K562 (cell line): ENCODE measurements at regions not wholly inside any gene's neighbourhood (a gene's known extent, or its start where the extent isn't known, plus 50 kb on each side); places are given as distances from the start of the nearest gene placed in this dataset.

Experiments
- ATAC-seq: fragments of 200-7000 bp; cut with Tn5 transposase; 3 replicates; pipeline ENCODE4 v1.9.1; 2020; ENCODE audit warnings: moderate library complexity
- BruUV-seq: library from RNA; stranded (reverse); fragments of 400-500 nt; replicated peaks from 2 replicates; lab custom pipeline; 2021; lab: Mats Ljungman, UMichigan
- CTCF ChIA-PET: fragments of 300-600 bp; formaldehyde crosslinking; extraction: SDS; loops from one replicate; lab custom pipeline; 2021; ENCODE audit warnings: low intra/inter-chr PET ratio; lab: Yijun Ruan, JAX
- POLR2A ChIA-PET: fragments of 300-600, 350-650 bp; sonication (Branson Sonifier 250); formaldehyde crosslinking; extraction: SDS; loops from one replicate; lab custom pipeline; 2021; ENCODE audit warnings: antibody characterized with exemption, inconsistent platforms; lab: Yijun Ruan, JAX
- DNase-seq, 4 experiments: peaks; one replicate each; pipeline versions ENCODE4 v3.0.0 to v3.0.0-alpha.2; 2011 to 2018; ENCODE audit warnings: low spot score in 3 of 4, mixed read lengths in 3 of 4; ENCODE audit errors: extremely low read depth in 1 of 4
- FAIRE-seq: peaks from 2 replicates; lab custom pipeline; 2011; peaks lifted over from hg19 to GRCh38; lab: Jason Lieb, UNC
- H2AFZ ChIP-seq: 2 replicates; pipeline ENCODE4 v1.6.0; 2011; ENCODE audit warnings: low read depth, low read length, control low read depth, inconsistent platforms
- H3K27ac ChIP-seq: fragments of 200-600 bp; 3 replicates; pipeline ENCODE4 v1.8.0; 2011; ENCODE audit warnings: low read depth, mild to moderate bottlenecking, control low read depth, inconsistent platforms, low read length, moderate library complexity, mixed read lengths; ENCODE audit errors: extremely low read depth
- H3K27me3 ChIP-seq, 2 experiments: fragments of 300-600 bp in 1 of 2; 2 replicates in 1 of 2; 3 replicates in 1 of 2; pipeline versions ENCODE4 v1.6.0 to v1.8.0; 2011; ENCODE audit warnings: inconsistent platforms in 2 of 2, low read length in 2 of 2, mild to moderate bottlenecking in 1 of 2, mixed read lengths in 1 of 2, moderate library complexity in 1 of 2; ENCODE audit not compliant: control insufficient read depth in 2 of 2, insufficient read depth in 2 of 2
- H3K36me3 ChIP-seq: fragments of 300-600 bp; 3 replicates; pipeline ENCODE4 v1.8.0; 2011; ENCODE audit warnings: mild to moderate bottlenecking, low read length, inconsistent platforms; ENCODE audit not compliant: control insufficient read depth, insufficient read depth
- H3K4me1 ChIP-seq, 2 experiments: fragments of 200-600 bp in 1 of 2; replicated peaks in 1 of 2; 2 replicates in 1 of 2; 3 replicates in 1 of 2; pipeline versions ENCODE4 v1.5.1 to v1.8.0; 2011; ENCODE audit warnings: inconsistent platforms in 2 of 2, low read length in 2 of 2, mild to moderate bottlenecking in 1 of 2, mixed read lengths in 1 of 2, moderate library complexity in 1 of 2; ENCODE audit not compliant: control insufficient read depth in 2 of 2, insufficient read depth in 2 of 2
- H3K4me2 ChIP-seq: 2 replicates; pipeline ENCODE4 v1.6.1; 2011; ENCODE audit warnings: low read length, control low read depth, inconsistent platforms, mixed read lengths; ENCODE audit not compliant: insufficient read depth
- H3K4me3 ChIP-seq: fragments of 200-600 bp; sonication (generic), shearing (Covaris generic); 2 replicates; pipeline ENCODE4 v1.5.1; 2016; ENCODE audit warnings: control low read depth, inconsistent platforms
- H3K79me2 ChIP-seq: fragments of 200-600 bp; 3 replicates; pipeline ENCODE4 v1.8.0; 2011; ENCODE audit warnings: low read length, inconsistent platforms; ENCODE audit not compliant: control insufficient read depth, insufficient read depth
- H3K9ac ChIP-seq, 2 experiments: 2 replicates each; pipeline versions ENCODE4 v1.6.0 to v1.6.1; 2011; ENCODE audit warnings: low read depth in 2 of 2, low read length in 2 of 2, control low read depth in 1 of 2, inconsistent platforms in 1 of 2, mild to moderate bottlenecking in 1 of 2, mixed read lengths in 1 of 2; ENCODE audit not compliant: insufficient read depth in 1 of 2
- H3K9me1 ChIP-seq: one replicate; pipeline ENCODE4 v1.6.0; 2011; ENCODE audit warnings: inconsistent platforms, mild to moderate bottlenecking, low read length, moderate library complexity; ENCODE audit not compliant: control insufficient read depth, insufficient read depth
- H3K9me3 ChIP-seq: replicated peaks from 2 replicates; pipeline ENCODE4 v1.5.1; 2011; ENCODE audit warnings: low read depth, low read length, inconsistent platforms; ENCODE audit not compliant: control insufficient read depth, insufficient read depth
- H4K20me1 ChIP-seq: replicated peaks from 2 replicates; pipeline ENCODE4 v1.6.1; 2011; ENCODE audit warnings: low read length, inconsistent platforms, mixed read lengths; ENCODE audit not compliant: control insufficient read depth, insufficient read depth
- CREB5 ChIP-seq: fragments of 250-450 bp; sonication (Bioruptor Pico); IDR thresholded peaks from 2 replicates; pipeline ENCODE4 v1.5.0; 2020; ENCODE audit warnings: mild to moderate bottlenecking
- DEAF1 ChIP-seq: fragments of 450-650 bp; formaldehyde crosslinking; IDR thresholded peaks from 2 replicates; pipeline ENCODE4 v1.4.0; 2020; ENCODE audit warnings: mild to moderate bottlenecking, moderate library complexity
- HES1 ChIP-seq: fragments of 450-650 bp; IDR thresholded peaks from 2 replicates; pipeline ENCODE4 v1.6.1; 2016; ENCODE audit warnings: low read depth, mild to moderate bottlenecking, moderate library complexity
- PHF8 ChIP-seq: fragments of 200-600 bp; sonication (generic); IDR thresholded peaks from 2 replicates; pipeline ENCODE4 v1.6.1; 2012; ENCODE audit warnings: mixed run types, mild to moderate bottlenecking, inconsistent platforms, low read length, moderate library complexity, borderline replicate concordance
- PRMT5 ChIP-seq: sonication (generic); formaldehyde crosslinking; IDR thresholded peaks from 2 replicates; pipeline ENCODE4 v1.5.0; 2020; ENCODE audit warnings: missing genetic modification reagents
- RAD21 ChIP-seq, 2 experiments: fragments of 250-450 bp in 1 of 2; fragments of 450-650 bp in 1 of 2; sonication (Bioruptor Pico) in 1 of 2; formaldehyde crosslinking in 1 of 2; IDR thresholded peaks in 1 of 2; conservative IDR thresholded peaks in 1 of 2; 2 replicates each; pipeline versions ENCODE4 v1.4.0 to v1.8.0; 2020 to 2022; ENCODE audit warnings: mild to moderate bottlenecking in 2 of 2, moderate library complexity in 1 of 2
- RBM34 ChIP-seq: fragments of 200-400 bp; formaldehyde crosslinking; IDR thresholded peaks from 2 replicates; pipeline ENCODE4 v1.6.1; 2018; ENCODE audit warnings: low read length, borderline replicate concordance; ENCODE audit not compliant: insufficient read depth
- SP2 ChIP-seq: IDR thresholded peaks from 2 replicates; pipeline ENCODE4 v1.6.1; 2011; ENCODE audit warnings: mild to moderate bottlenecking, low read depth, low read length, moderate library complexity; ENCODE audit not compliant: poor library complexity, severe bottlenecking; ENCODE audit errors: extremely low read depth
- TEAD1 ChIP-seq, 2 experiments: fragments of 450-650 bp in 1 of 2; sonication (generic) in 1 of 2; formaldehyde crosslinking; IDR thresholded peaks; 2 replicates each; pipeline versions ENCODE4 v1.4.0 to v1.8.0; 2020 to 2022; ENCODE audit warnings: mild to moderate bottlenecking in 2 of 2, missing genetic modification reagents in 1 of 2
- TGIF2 ChIP-seq: sonication (generic); formaldehyde crosslinking; IDR thresholded peaks from 2 replicates; pipeline ENCODE4 v1.8.1; 2022; ENCODE audit warnings: mild to moderate bottlenecking, missing genetic modification reagents, moderate library complexity
- ZNF253 ChIP-seq: fragments of 250-450 bp; sonication (Bioruptor Pico); conservative IDR thresholded peaks from 2 replicates; pipeline ENCODE4 v1.6.1; 2021; ENCODE audit warnings: mild to moderate bottlenecking
- ZNF445 ChIP-seq: fragments of 250-450 bp; sonication (Bioruptor Pico); IDR thresholded peaks from 2 replicates; pipeline ENCODE4 v1.4.0; 2020; ENCODE audit warnings: low read depth, mild to moderate bottlenecking, moderate library complexity
- ZNF592 ChIP-seq: fragments of 450-650 bp; IDR thresholded peaks from 2 replicates; pipeline ENCODE4 v1.6.1; 2017; ENCODE audit warnings: antibody characterized with exemption, mild to moderate bottlenecking
- WGBS: fragments of 100-300 bp; shearing (Covaris generic); methylation state at CpG from one replicate; pipeline ENCODE4 v1.1.6; 2016; ENCODE audit warnings: low coverage, mixed read lengths; ENCODE audit not compliant: insufficient coverage; ENCODE audit errors: missing lambda C conversion rate; 5-methylcytosine and 5-hydroxymethylcytosine counted together
- in situ Hi-C: fragments of 300-500 bp; cut with MboI; formaldehyde crosslinking; loops from 4 replicates; pipeline ENCODE4 v1.15.0; 2018; ENCODE audit warnings: inconsistent platforms, mixed read lengths
- intact Hi-C: fragments of 100-400 bp; cut with micrococcal nuclease; formaldehyde crosslinking; loops from 2 replicates; pipeline ENCODE4 v1.14.2; 2022

- Histone ChIP-seq H2AFZ (no peak overlapping the region), H3K27ac (no peak overlapping the region), H3K4me3 (no peak overlapping the region), H3K9ac (no peak overlapping the region), H3K36me3 (no peaks in the 10 kb centered on the region), H3K27me3 (no peaks in the 10 kb centered on the region), H3K79me2 (no peaks in the 10 kb centered on the region), H3K4me1 (no peaks in the 10 kb centered on the region), H4K20me1 (no peaks in the 10 kb centered on the region), H3K9me1 (no peaks in the 10 kb centered on the region), H3K4me2 (no peak overlapping the region), H3K9me3 (no peaks in the 10 kb centered on the region)
- intact Hi-C loops (no loop called here), in situ Hi-C loops (no loop called here)
- ChIA-PET CTCF (no interaction called here), POLR2A (no interaction called here)
- WGBS: 0% methylated on average over 2 of the region's 2 CpGs
- no TSS peak for BruUV-seq
- DNase-seq (no peak), FAIRE-seq (no peak), ATAC-seq (no peak)
- TF ChIP-seq DEAF1 (no peak), ZNF253 (CRISPR knock-in tag) (no peak), TGIF2 (CRISPR knock-in tag) (no peak), RAD21 (CRISPR knock-in tag; conservative IDR thresholded peaks at IDR 0.05 in 1 of 2, IDR thresholded peaks at IDR 0.05 in 1 of 2) (no peak), PHF8 (no peak), TEAD1 (CRISPR knock-in tag; IDR thresholded peaks at IDR 0.05) (no peak), ZNF592 (no peak), HES1 (no peak), ZNF445 (no peak), SP2 (no peak), CREB5 (CRISPR knock-in tag) (no peak), PRMT5 (CRISPR knock-in tag) (no peak), RBM34 (no peak)
Measured at GRCh38 chr6:12570461-12571030, 146.0 kb upstream of the PHACTR1 start.
